HG03159 (cell line): ENCODE measurements at regions not wholly inside any gene's neighbourhood (a gene's known extent, or its start where the extent isn't known, plus 50 kb on each side); places are given as distances from the start of the nearest gene placed in this dataset.
"Not testable (repeated sequence)": the region's sequence is repeated elsewhere in the genome, so short reads cannot be mapped to it uniquely, and the experiment has no call there.

ENCODE experiments used
- ATAC-seq: cut with Tn5 transposase; IDR thresholded peaks from one replicate; pipeline ENCODE4 v1.9.1; 2021; ENCODE audit warnings: mild to moderate bottlenecking, moderate library complexity; ENCODE audit not compliant: unreplicated experiment

GRCh38 chr2:39570614-39571013 is 95.1 kb upstream of the TMEM178A start:
- no peak for ATAC-seq

- ATAC-seq: no peak
These were observed 94.5 kb upstream of the TMEM178A start for GRCh38 chr2:39571111-39571731.

- no peak for ATAC-seq
These were observed 92.4 kb upstream of the TMEM178A start for GRCh38 chr2:39573276-39573675.

- ATAC-seq: no peak
These were observed 83.9 kb upstream of the TMEM178A start for GRCh38 chr2:39581866-39582265.

GRCh38 chr2:39583213-39583612 is 82.5 kb upstream of the TMEM178A start:
- no peak for ATAC-seq

- no peak for ATAC-seq
These were observed 81.9 kb upstream of the TMEM178A start for GRCh38 chr2:39583781-39584180.

- ATAC-seq: no peak
These were observed 81.3 kb upstream of the TMEM178A start for GRCh38 chr2:39584283-39584965.

GRCh38 chr2:39585531-39585930 is 80.2 kb upstream of the TMEM178A start:
- not testable (repeated sequence) for ATAC-seq

- ATAC-seq: no peak
These were observed 78.5 kb upstream of the TMEM178A start for GRCh38 chr2:39587168-39587567.

- ATAC-seq: no peak
These were observed 78.1 kb upstream of the TMEM178A start for GRCh38 chr2:39587641-39588040.

GRCh38 chr2:39593439-39594393 is 72.0 kb upstream of the TMEM178A start:
- peak; percentile 86 for ATAC-seq

- no peak for ATAC-seq
These were observed 70.6 kb upstream of the TMEM178A start for GRCh38 chr2:39595116-39595515.

GRCh38 chr2:39597314-39597713 is 68.4 kb upstream of the TMEM178A start:
- no peak for ATAC-seq

- ATAC-seq: no peak
These were observed 63.1 kb upstream of the TMEM178A start for GRCh38 chr2:39602616-39603015.

GRCh38 chr2:39603436-39603835 is 62.3 kb upstream of the TMEM178A start:
- ATAC-seq: no peak

GRCh38 chr2:39604866-39605265 is 60.9 kb upstream of the TMEM178A start:
- no peak for ATAC-seq

GRCh38 chr2:39606585-39606984 is 59.1 kb upstream of the TMEM178A start:
- no peak for ATAC-seq

- no peak for ATAC-seq
These were observed 58.0 kb upstream of the TMEM178A start for GRCh38 chr2:39607538-39608262.

GRCh38 chr2:39608263-39608575 is 57.5 kb upstream of the TMEM178A start:
- no peak for ATAC-seq

GRCh38 chr2:39608686-39609441 is 56.9 kb upstream of the TMEM178A start:
- no peak for ATAC-seq
